Hepatocyte (in vitro differentiated cells): ENCODE measurements at regions not wholly inside any gene's neighbourhood (a gene's known extent, or its start where the extent isn't known, plus 50 kb on each side); places are given as distances from the start of the nearest gene placed in this dataset.

Experiments
- DNase-seq: peaks from one replicate; pipeline ENCODE4 v3.0.0-alpha.2; 2016; ENCODE audit warnings: low spot score
- H2AFZ ChIP-seq: fragments of 200-600 bp; sonication (generic); 2 replicates; pipeline ENCODE4 v1.6.0; 2016; ENCODE audit warnings: antibody characterized with exemption, mild to moderate bottlenecking
- H3K27ac ChIP-seq: fragments of 200-600 bp; sonication (generic); 2 replicates; pipeline ENCODE4 v1.5.1; 2016; ENCODE audit warnings: mild to moderate bottlenecking
- H3K27me3 ChIP-seq: fragments of 200-600 bp; sonication (generic); 2 replicates; pipeline ENCODE4 v1.6.1; 2016
- H3K36me3 ChIP-seq: fragments of 200-600 bp; sonication (generic); replicated peaks from 2 replicates; pipeline ENCODE4 v1.5.1; 2016; ENCODE audit warnings: low read depth; ENCODE audit not compliant: insufficient read depth
- H3K4me1 ChIP-seq: fragments of 200-600 bp; sonication (generic); 2 replicates; pipeline ENCODE4 v1.5.1; 2016; ENCODE audit warnings: mild to moderate bottlenecking, moderate library complexity; ENCODE audit not compliant: insufficient read depth
- H3K4me2 ChIP-seq: fragments of 200-600 bp; sonication (generic); 2 replicates; pipeline ENCODE4 v1.6.0; 2016
- H3K4me3 ChIP-seq: fragments of 200-600 bp; sonication (generic); 2 replicates; pipeline ENCODE4 v1.5.1; 2016; ENCODE audit warnings: mild to moderate bottlenecking
- H3K79me2 ChIP-seq: fragments of 200-600 bp; sonication (generic); 2 replicates; pipeline ENCODE4 v1.6.0; 2017; ENCODE audit warnings: mild to moderate bottlenecking
- H3K9me2 ChIP-seq: fragments of 200-600 bp; sonication (generic); replicated peaks from 2 replicates; pipeline ENCODE4 v1.6.0; 2017; ENCODE audit warnings: mild to moderate bottlenecking; ENCODE audit not compliant: insufficient read depth
- H3K9me3 ChIP-seq: fragments of 200-600 bp; sonication (generic); 2 replicates; pipeline ENCODE4 v1.5.1; 2016; ENCODE audit warnings: low read depth, mild to moderate bottlenecking
- H4K20me1 ChIP-seq: fragments of 200-600 bp; sonication (generic); 2 replicates; pipeline ENCODE4 v1.6.0; 2016; ENCODE audit warnings: mild to moderate bottlenecking; ENCODE audit not compliant: insufficient read depth, poor library complexity, severe bottlenecking
- CTCF ChIP-seq: fragments of 200-600 bp; sonication (generic); IDR thresholded peaks from 2 replicates; pipeline ENCODE4 v1.5.1; 2016; ENCODE audit warnings: antibody characterized with exemption, mild to moderate bottlenecking; ENCODE audit not compliant: poor library complexity
- EZH2 ChIP-seq: fragments of 200-600 bp; sonication (generic); IDR thresholded peaks from 2 replicates; pipeline ENCODE4 v1.6.1; 2016; ENCODE audit warnings: antibody characterized with exemption, mild to moderate bottlenecking, borderline replicate concordance
- EZH2phosphoT487 ChIP-seq: fragments of 200-600 bp; sonication (generic); IDR thresholded peaks from one replicate; pipeline ENCODE4 v1.6.1; 2018; ENCODE audit warnings: antibody characterized with exemption, mild to moderate bottlenecking, low read depth, moderate library complexity; ENCODE audit not compliant: unreplicated experiment, severe bottlenecking
- WGBS: methylation state at CpG from one replicate; pipeline ENCODE4 v1.1.6; 2016; ENCODE audit warnings: low lambda C conversion rate; ENCODE audit errors: missing lambda C conversion rate; 5-methylcytosine and 5-hydroxymethylcytosine counted together

GRCh38 chr3:22977650-22978289 is 225.4 kb upstream of the UBE2E2 start:
- Histone ChIP-seq H3K4me2 (no peak overlapping the region), H3K4me3 (no peak overlapping the region), H3K9me2 (no peaks in the 10 kb centered on the region), H3K27ac (no peak overlapping the region), H2AFZ (no peak overlapping the region), H3K9me3 (no peaks in the 10 kb centered on the region), H3K36me3 (no peaks in the 10 kb centered on the region), H3K79me2 (no peaks in the 10 kb centered on the region), H3K27me3 (no peaks in the 10 kb centered on the region), H3K4me1 (peaks cover 7% of the 10 kb centered on the region), H4K20me1 (no peaks in the 10 kb centered on the region)
- DNase-seq: no peak
- TF ChIP-seq EZH2phosphoT487: no peak
- no peak for TF ChIP-seq EZH2
- TF ChIP-seq CTCF: no peak
- WGBS: 73% methylated on average over 3 of the region's 3 CpGs

GRCh38 chr3:22979581-22979980 is 223.5 kb upstream of the UBE2E2 start:
- H3K4me2 ChIP-seq: no peak overlapping the region
- WGBS: 99% methylated on average over 4 of the region's 4 CpGs
- no peaks in the 10 kb centered on the region for H3K9me3 ChIP-seq
- TF ChIP-seq EZH2 (no peak), EZH2phosphoT487 (no peak), CTCF (no peak)
- H3K9me2 ChIP-seq: no peaks in the 10 kb centered on the region
- no peaks in the 10 kb centered on the region for H3K36me3 ChIP-seq
- peaks cover 7% of the 10 kb centered on the region for H3K4me1 ChIP-seq
- no peak overlapping the region for H3K27ac ChIP-seq
- no peaks in the 10 kb centered on the region for H3K79me2 ChIP-seq
- no peaks in the 10 kb centered on the region for H3K27me3 ChIP-seq
- no peaks in the 10 kb centered on the region for H4K20me1 ChIP-seq
- no peak overlapping the region for H2AFZ ChIP-seq
- H3K4me3 ChIP-seq: no peak overlapping the region
- DNase-seq: no peak

- no peak for TF ChIP-seq EZH2
- no peak for TF ChIP-seq CTCF
- TF ChIP-seq EZH2phosphoT487: no peak
Measured at GRCh38 chr3:22980346-22980745, 222.8 kb upstream of the UBE2E2 start.

GRCh38 chr3:22981166-22981565 is 222.0 kb upstream of the UBE2E2 start:
- H3K4me1 ChIP-seq: peaks cover 7% of the 10 kb centered on the region
- WGBS: 86% methylated on average over 3 of the region's 3 CpGs
- no peak for DNase-seq
- no peaks in the 10 kb centered on the region for H3K79me2 ChIP-seq
- no peaks in the 10 kb centered on the region for H4K20me1 ChIP-seq
- no peak overlapping the region for H3K4me3 ChIP-seq
- no peaks in the 10 kb centered on the region for H3K27me3 ChIP-seq
- no peak overlapping the region for H3K4me2 ChIP-seq
- H3K9me3 ChIP-seq: no peaks in the 10 kb centered on the region
- H3K9me2 ChIP-seq: no peaks in the 10 kb centered on the region
- H2AFZ ChIP-seq: no peak overlapping the region
- no peaks in the 10 kb centered on the region for H3K36me3 ChIP-seq
- TF ChIP-seq EZH2 (no peak), EZH2phosphoT487 (no peak), CTCF (no peak)
- no peak overlapping the region for H3K27ac ChIP-seq

More at GRCh38 chr3:22980346-22980745, 222.8 kb upstream of the UBE2E2 start:
- Histone ChIP-seq H3K9me2 (no peaks in the 10 kb centered on the region), H3K4me3 (no peak overlapping the region), H4K20me1 (no peaks in the 10 kb centered on the region), H3K27me3 (no peaks in the 10 kb centered on the region), H3K27ac (peak overlapping the region; percentile 19), H3K79me2 (no peaks in the 10 kb centered on the region), H3K36me3 (no peaks in the 10 kb centered on the region), H3K9me3 (no peaks in the 10 kb centered on the region), H2AFZ (no peak overlapping the region), H3K4me2 (no peak overlapping the region), H3K4me1 (peaks cover 7% of the 10 kb centered on the region)
- no peak for DNase-seq
- WGBS: 70% methylated on average over 7 of the region's 7 CpGs
